Endothelial cell of umbilical vein (primary cell): ENCODE measurements at regions not wholly inside any gene's neighbourhood (a gene's known extent, or its start where the extent isn't known, plus 50 kb on each side); places are given as distances from the start of the nearest gene placed in this dataset.

ENCODE experiments used
- BruUV-seq: library from RNA; stranded (reverse); fragments of 400-500 nt; replicated peaks from 2 replicates; lab custom pipeline; 2021; lab: Mats Ljungman, UMichigan
- CTCF ChIA-PET: fragments of 300-600, 350-600 bp; sonication (Branson Sonifier 250); formaldehyde crosslinking; loops from one replicate; lab custom pipeline; 2021; ENCODE audit warnings: antibody characterized with exemption, inconsistent platforms; lab: Charles Lee
- POLR2A ChIA-PET: fragments of 300-600, 350-600 bp; sonication (Branson Sonifier 250); formaldehyde crosslinking; loops from one replicate; lab custom pipeline; 2021; ENCODE audit warnings: antibody characterized with exemption, inconsistent platforms; lab: Charles Lee
- DNase-seq: peaks from one replicate; pipeline ENCODE4 v3.0.0-alpha.2; 2011; ENCODE audit warnings: low read depth, low spot score
- FAIRE-seq: peaks from 2 replicates; lab custom pipeline; 2011; peaks lifted over from hg19 to GRCh38; lab: Jason Lieb, UNC
- H2AFZ ChIP-seq: 2 replicates; pipeline ENCODE4 v1.6.0; 2012; ENCODE audit warnings: low read depth, low read length, control low read depth, inconsistent platforms
- H3K27ac ChIP-seq: 2 replicates; pipeline ENCODE4 v1.5.1; 2011; ENCODE audit warnings: low read depth, mild to moderate bottlenecking, control low read depth, low read length, moderate library complexity; ENCODE audit not compliant: insufficient read depth
- H3K27me3 ChIP-seq, 2 experiments: 2 replicates each; pipeline versions ENCODE4 v1.6.0 to v1.6.1; 2011; ENCODE audit warnings: low read length in 2 of 2, mixed read lengths in 1 of 2; ENCODE audit not compliant: control insufficient read depth in 2 of 2, insufficient read depth in 2 of 2
- H3K36me3 ChIP-seq, 2 experiments: 2 replicates in 1 of 2; 3 replicates in 1 of 2; pipeline ENCODE4 v1.5.1; 2011; ENCODE audit warnings: low read length in 2 of 2, mild to moderate bottlenecking in 1 of 2, moderate library complexity in 1 of 2; ENCODE audit not compliant: control insufficient read depth in 2 of 2, insufficient read depth in 2 of 2; ENCODE audit errors: extremely low read depth in 1 of 2
- H3K4me1 ChIP-seq: 3 replicates; pipeline ENCODE4 v1.5.1; 2011; ENCODE audit warnings: mild to moderate bottlenecking, low read length; ENCODE audit not compliant: control insufficient read depth, insufficient read depth; ENCODE audit errors: extremely low read depth
- H3K4me2 ChIP-seq: 2 replicates; pipeline ENCODE4 v1.6.1; 2011; ENCODE audit warnings: low read length, control low read depth, mixed read lengths; ENCODE audit not compliant: insufficient read depth
- H3K4me3 ChIP-seq, 3 experiments: fragments of 200-600 bp in 1 of 3; sonication (generic), shearing (Covaris generic) in 1 of 3; replicated peaks in 1 of 3; 2 replicates each; pipeline ENCODE4 v1.5.1; 2011 to 2016; ENCODE audit warnings: control low read depth in 3 of 3, low read length in 3 of 3, mild to moderate bottlenecking in 2 of 3, inconsistent platforms in 1 of 3, low read depth in 1 of 3, moderate library complexity in 1 of 3; ENCODE audit not compliant: insufficient read depth in 1 of 3
- H3K79me2 ChIP-seq: 2 replicates; pipeline ENCODE4 v1.6.0; 2012; ENCODE audit warnings: low read length, inconsistent platforms; ENCODE audit not compliant: control insufficient read depth, insufficient read depth
- H3K9ac ChIP-seq: replicated peaks from 2 replicates; pipeline ENCODE3; 2011; ENCODE audit warnings: low read length, control low read depth; ENCODE audit not compliant: insufficient read depth; ENCODE audit errors: extremely low read depth
- H3K9me1 ChIP-seq: replicated peaks from 3 replicates; pipeline ENCODE4 v1.6.0; 2011; ENCODE audit warnings: mild to moderate bottlenecking, low read length; ENCODE audit not compliant: control insufficient read depth, insufficient read depth; ENCODE audit errors: extremely low read depth
- H3K9me3 ChIP-seq: replicated peaks from 2 replicates; pipeline ENCODE4 v1.5.1; 2012; ENCODE audit warnings: low read length, inconsistent platforms; ENCODE audit not compliant: control insufficient read depth, insufficient read depth
- H4K20me1 ChIP-seq: replicated peaks from 2 replicates; pipeline ENCODE3; 2011; ENCODE audit warnings: mild to moderate bottlenecking, low read length; ENCODE audit not compliant: control insufficient read depth, insufficient read depth; ENCODE audit errors: extremely low read depth
- CTCF ChIP-seq, 2 donors: IDR thresholded peaks; 1 replicate in 1 of 2; 2 replicates in 1 of 2; pipeline ENCODE4 v1.5.1; 2011; ENCODE audit warnings: low read length in 2 of 2, mild to moderate bottlenecking in 2 of 2, moderate library complexity in 2 of 2, control low read depth in 1 of 2, inconsistent platforms in 1 of 2, low read depth in 1 of 2; ENCODE audit not compliant: insufficient read depth in 1 of 2; ENCODE audit errors: extremely low read depth in 1 of 2
- EZH2 ChIP-seq: IDR thresholded peaks from 2 replicates; pipeline ENCODE4 v1.6.1; 2012; ENCODE audit warnings: borderline replicate concordance, low read depth, mild to moderate bottlenecking, moderate library complexity, low read length, inconsistent platforms; ENCODE audit not compliant: severe bottlenecking
- FOS ChIP-seq: IDR thresholded peaks from 2 replicates; pipeline ENCODE4 v1.6.1; 2011; ENCODE audit warnings: mild to moderate bottlenecking, low read length, moderate library complexity, borderline replicate concordance; ENCODE audit not compliant: insufficient read depth
- GATA2 ChIP-seq: IDR thresholded peaks from 2 replicates; pipeline ENCODE4 v1.7.0; 2011; ENCODE audit warnings: low read depth, mild to moderate bottlenecking, moderate library complexity, mixed read lengths, low read length; ENCODE audit not compliant: insufficient read length, insufficient read depth
- JUN ChIP-seq: IDR thresholded peaks from 2 replicates; pipeline ENCODE4 v1.6.1; 2011; ENCODE audit warnings: borderline replicate concordance, low read depth; ENCODE audit not compliant: insufficient read length, insufficient read depth
- MAX ChIP-seq: IDR thresholded peaks from 2 replicates; pipeline ENCODE4 v1.6.1; 2011; ENCODE audit not compliant: insufficient read depth, insufficient read length
- MYC ChIP-seq: IDR thresholded peaks from one replicate; pipeline ENCODE4 v1.6.1; 2011; ENCODE audit warnings: mild to moderate bottlenecking, low read depth, low read length
- POLR2A ChIP-seq: IDR thresholded peaks from 2 replicates; pipeline ENCODE4 v1.6.1; 2012; ENCODE audit warnings: low read depth, mild to moderate bottlenecking, control low read depth, low read length
- POLR2AphosphoS5 ChIP-seq: IDR thresholded peaks from 2 replicates; pipeline ENCODE4 v1.6.1; 2012; ENCODE audit warnings: low read depth, mild to moderate bottlenecking, control low read depth, low read length, moderate library complexity; ENCODE audit not compliant: insufficient read depth
- dilution Hi-C: fragments of 300-500 bp; cut with MboI; formaldehyde crosslinking; loops from one replicate; pipeline ENCODE4 v1.15.0; 2019; ENCODE audit warnings: low sequenced_read_pairs; ENCODE audit not compliant: extremely low pct_ligation_motif_present
- intact Hi-C: fragments of 100-400 bp; cut with micrococcal nuclease; formaldehyde crosslinking; loops from one replicate; pipeline ENCODE4 v1.10.0; 2022

GRCh38 chr1:209213989-209214388 is 369.5 kb upstream of the CAMK1G start:
- TF ChIP-seq EZH2 (no peak), CTCF (IDR thresholded peaks at IDR 0.05; ENCODE audit: extremely low read depth in 1 of 2, insufficient read depth in 1 of 2, low read depth in 1 of 2, low read length in 2 of 2) (no peak), MAX (no peak), JUN (no peak), GATA2 (no peak), MYC (no peak), POLR2A (no peak), FOS (no peak), POLR2AphosphoS5 (no peak)
- no peaks in the 10 kb centered on the region for H3K79me2 ChIP-seq
- H3K4me2 ChIP-seq = no peak overlapping the region
- no peaks in the 10 kb centered on the region for H4K20me1 ChIP-seq
- H3K9ac ChIP-seq = no peak overlapping the region
- no peaks in the 10 kb centered on the region for H3K9me1 ChIP-seq
- ChIA-PET POLR2A (no interaction called here), CTCF (no interaction called here)
- H2AFZ ChIP-seq = no peak overlapping the region
- no peaks in the 10 kb centered on the region for H3K4me1 ChIP-seq
- intact Hi-C loops = no loop called here
- FAIRE-seq = no peak
- DNase-seq = no peak
- no peaks in the 10 kb centered on the region for H3K36me3 ChIP-seq
- no TSS peak for BruUV-seq
- H3K27ac ChIP-seq = no peak overlapping the region
- dilution Hi-C loops = no loop called here
- H3K9me3 ChIP-seq = no peaks in the 10 kb centered on the region
- H3K27me3 ChIP-seq = peaks cover 6 to 17% of the 10 kb centered on the region in 2 experiments
- H3K4me3 ChIP-seq = no peak overlapping the region
